ENCODE measurements at regions not wholly inside any gene's neighbourhood (a gene's known extent, or its start where the extent isn't known, plus 50 kb on each side); places are given as distances from the start of the nearest gene placed in this dataset.

- DNase-seq (ENCODE audit: low read depth): no peak
Measured at GRCh38 chr13:52975969-52976368, 52.6 kb upstream of the OLFM4 start.

DNA sequence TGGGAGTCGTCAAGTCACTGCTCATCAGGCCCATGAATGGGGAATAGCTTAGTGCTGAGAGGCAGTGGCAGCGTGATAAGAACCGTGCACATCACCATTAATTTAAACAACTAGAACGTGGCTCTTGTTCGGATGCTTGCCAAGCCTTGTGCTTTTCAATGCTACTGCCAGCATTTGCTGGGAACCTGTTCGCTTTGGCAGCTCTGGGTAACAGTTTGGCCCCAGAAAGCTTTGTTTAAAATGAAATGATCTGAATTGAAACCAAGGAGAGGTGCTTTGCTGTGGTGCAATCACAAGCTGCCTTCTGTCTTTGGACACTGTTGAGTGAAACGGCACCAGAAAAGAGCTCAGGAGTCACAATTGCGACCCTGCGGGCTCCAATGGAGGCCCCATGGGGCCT is 53.5 kb upstream of the OLFM4 start:
- no peak for DNase-seq (ENCODE audit: low read depth)

DNA sequence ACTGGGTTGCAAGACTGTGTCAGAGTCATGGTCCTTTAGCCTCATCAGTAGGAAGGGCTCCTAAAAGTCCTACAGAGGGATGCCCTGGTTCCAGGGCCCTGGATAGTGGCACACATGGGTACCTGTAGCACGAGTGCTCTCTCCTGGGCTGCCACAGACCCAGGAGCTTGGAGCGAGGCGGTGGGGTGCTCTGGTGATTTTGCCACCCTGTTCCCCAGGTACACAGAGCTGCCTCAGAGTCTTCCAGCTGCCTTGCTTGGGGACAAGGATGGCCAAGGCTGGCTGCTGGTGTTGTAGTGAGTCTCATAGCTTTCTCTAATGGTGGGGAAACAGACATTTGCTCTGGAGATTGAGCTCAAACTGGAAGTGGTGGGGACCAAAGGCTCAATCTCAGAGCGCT is 53.9 kb upstream of the OLFM4 start:
- DNase-seq (ENCODE audit: low read depth): no peak

DNA sequence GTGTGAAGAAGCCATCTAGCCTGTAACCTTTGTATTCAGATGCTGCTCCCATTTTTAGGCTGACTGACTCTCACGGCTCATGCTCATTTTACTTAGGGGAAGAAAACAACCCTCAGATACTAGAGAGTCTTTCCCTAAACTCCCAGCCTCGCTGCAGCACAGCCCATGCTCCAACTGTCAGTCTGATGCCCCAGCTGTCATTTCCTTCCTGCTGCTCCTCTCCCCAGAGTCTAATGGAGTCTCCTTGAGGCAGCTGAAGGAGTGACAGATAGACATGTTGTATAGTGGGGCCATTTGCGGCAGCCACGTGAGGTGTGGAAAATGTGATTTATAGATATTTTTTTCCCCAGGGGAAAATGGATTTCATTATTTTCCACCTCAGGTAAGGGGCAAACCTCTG is 59.2 kb upstream of the OLFM4 start:
- DNase-seq (ENCODE audit: low read depth): no peak

- peak; percentile 37 for DNase-seq (ENCODE audit: low read depth)
Measured at GRCh38 chr13:52968074-52968700, 60.4 kb upstream of the OLFM4 start.

- DNase-seq (ENCODE audit: low read depth): no peak
Measured at GRCh38 chr13:52961987-52962386, 66.6 kb upstream of the OLFM4 start.

- DNase-seq (ENCODE audit: low read depth): no peak
Measured at GRCh38 chr13:52961256-52961910, 67.2 kb upstream of the OLFM4 start.

GRCh38 chr13:52955472-52955874 is 73.1 kb upstream of the OLFM4 start:
- DNase-seq (ENCODE audit: low read depth): no peak

- DNase-seq (ENCODE audit: low read depth): no peak
Measured at GRCh38 chr13:52954838-52955237, 73.8 kb upstream of the OLFM4 start.

GRCh38 chr13:52950436-52950956 is 78.1 kb upstream of the OLFM4 start:
- no peak for DNase-seq (ENCODE audit: low read depth)

DNA sequence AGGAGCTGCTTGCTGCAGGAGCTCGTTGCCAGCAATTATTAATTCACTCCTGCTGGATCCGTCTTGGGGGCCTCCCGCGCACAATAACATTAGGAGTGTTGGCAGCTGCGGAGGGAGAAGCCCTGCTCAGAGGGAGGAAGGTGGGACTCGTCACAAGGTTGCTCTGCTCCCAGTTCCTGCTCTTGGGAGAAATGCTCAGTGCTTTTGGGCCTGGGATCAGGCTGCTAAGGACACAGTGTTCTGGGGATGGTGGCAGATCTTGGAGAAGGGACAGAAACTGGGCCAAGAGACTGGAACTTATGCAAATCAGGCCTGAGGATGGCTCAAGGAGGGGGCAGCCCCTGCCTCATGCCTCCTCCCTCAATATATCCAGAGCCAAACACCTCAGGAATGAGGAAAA is 78.9 kb upstream of the OLFM4 start:
- no peak for DNase-seq (ENCODE audit: low read depth)

DNA sequence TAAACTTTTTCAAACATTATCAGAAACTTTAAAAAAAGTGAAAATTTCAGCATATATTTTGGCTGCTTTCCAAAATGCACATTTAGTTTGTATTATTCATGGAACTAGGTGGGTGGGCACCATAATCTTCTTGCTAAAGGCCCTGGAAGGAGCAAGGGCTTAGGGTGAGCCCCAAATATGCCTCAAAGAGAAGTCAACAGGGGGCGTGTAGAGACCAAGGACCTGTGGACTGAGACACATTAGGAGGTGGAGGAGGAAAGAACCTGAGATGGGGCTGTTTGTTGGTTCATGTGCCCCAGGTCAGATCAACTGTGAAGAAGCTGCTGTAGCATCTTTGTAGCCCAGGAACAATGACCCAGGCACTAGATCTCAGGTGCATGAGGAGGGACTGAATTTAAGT is 79.6 kb upstream of the OLFM4 start:
- DNase-seq (ENCODE audit: low read depth): no peak

- DNase-seq (ENCODE audit: low read depth): no peak
Measured at GRCh38 chr13:52947921-52948373, 80.7 kb upstream of the OLFM4 start.

DNA sequence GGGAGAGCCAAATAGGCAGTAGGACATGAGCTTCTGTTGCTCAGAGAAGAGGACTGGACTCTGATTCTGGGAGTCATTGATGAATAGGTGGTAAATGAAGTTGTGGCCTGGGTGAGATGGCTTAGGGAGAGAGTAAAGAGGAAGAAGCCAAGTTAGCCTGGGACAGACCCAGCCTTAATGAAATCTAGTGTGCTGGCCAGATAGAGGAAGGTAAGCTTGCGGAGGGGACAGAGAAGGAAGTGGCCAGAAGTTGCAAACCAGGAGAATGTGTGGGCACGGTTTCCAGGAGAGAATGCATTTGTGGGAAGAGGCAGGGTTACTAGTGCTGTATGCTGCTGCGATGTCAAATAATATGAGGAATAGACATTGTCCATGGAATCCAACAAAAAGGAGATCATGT is 83.3 kb upstream of the OLFM4 start:
- no peak for DNase-seq (ENCODE audit: low read depth)

- DNase-seq (ENCODE audit: low read depth): no peak
Measured at GRCh38 chr13:52944697-52945096, 83.9 kb upstream of the OLFM4 start.

DNA sequence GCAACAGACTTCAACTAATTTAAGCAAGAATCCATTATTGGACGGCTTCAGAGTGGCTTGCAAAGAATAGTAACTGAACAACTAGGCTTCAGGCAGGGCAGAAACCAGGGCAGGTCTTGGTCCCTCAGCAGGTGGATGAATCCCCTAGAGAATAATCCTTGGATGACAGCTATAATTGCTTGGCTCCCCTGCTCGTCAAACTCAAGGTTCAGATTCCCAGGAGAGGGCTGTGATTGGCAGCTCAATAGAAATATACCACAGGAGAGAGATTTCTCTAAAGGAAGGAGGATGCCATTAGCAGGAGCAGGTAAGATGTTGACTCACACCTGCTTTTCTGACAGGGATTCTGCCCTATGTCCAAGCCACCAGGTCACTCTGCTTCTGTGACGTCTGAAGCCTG is 89.6 kb upstream of the PCDH8 start:
- DNase-seq (ENCODE audit: low read depth): no peak

DNA sequence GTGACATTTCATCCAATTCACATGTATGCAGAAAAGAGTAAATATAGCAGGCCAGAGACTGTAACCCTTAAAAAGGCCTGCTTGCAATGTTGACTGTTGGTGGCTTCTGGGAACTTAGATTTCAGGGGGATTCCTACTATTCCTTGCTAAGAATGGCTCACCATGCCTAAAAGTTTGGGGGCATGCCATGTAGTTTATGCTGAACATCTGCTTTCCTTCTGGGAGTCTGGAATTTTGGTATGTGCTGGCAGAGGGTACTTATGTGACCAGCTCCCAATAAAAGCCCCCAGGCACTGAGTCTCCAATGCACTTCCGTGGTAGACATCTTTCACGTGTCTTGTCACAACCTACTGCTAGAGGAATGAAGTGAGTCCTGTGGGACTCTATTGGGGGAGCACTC is 88.4 kb upstream of the PCDH8 start:
- no peak for DNase-seq (ENCODE audit: low read depth)

DNA sequence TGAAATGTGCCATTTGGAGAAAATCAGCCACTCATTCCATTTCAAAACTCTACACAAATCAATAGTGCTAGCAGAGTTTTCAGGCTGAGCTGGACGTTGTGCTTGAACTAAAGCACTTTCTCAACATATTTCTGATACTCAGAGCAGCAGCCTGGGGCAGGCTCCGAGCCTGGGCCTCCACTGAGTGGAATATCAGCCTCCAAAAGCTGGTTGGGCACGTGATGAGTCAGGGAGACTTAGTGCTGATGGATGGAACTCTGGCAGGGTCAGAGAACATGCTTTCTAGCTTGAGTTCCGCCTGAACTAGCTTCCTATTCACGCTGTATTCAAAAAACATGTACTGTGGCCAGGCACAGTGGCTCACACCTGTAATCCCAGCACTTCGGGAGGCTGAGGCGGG is 85.8 kb upstream of the PCDH8 start:
- no peak for DNase-seq (ENCODE audit: low read depth)

- no peak for DNase-seq (ENCODE audit: low read depth)
Measured at GRCh38 chr13:52933547-52934210, 85.2 kb upstream of the PCDH8 start.

GRCh38 chr13:52933099-52933498 is 84.7 kb upstream of the PCDH8 start:
- DNase-seq (ENCODE audit: low read depth): no peak

GRCh38 chr13:52932649-52933048 is 84.2 kb upstream of the PCDH8 start:
- no peak for DNase-seq (ENCODE audit: low read depth)

DNA sequence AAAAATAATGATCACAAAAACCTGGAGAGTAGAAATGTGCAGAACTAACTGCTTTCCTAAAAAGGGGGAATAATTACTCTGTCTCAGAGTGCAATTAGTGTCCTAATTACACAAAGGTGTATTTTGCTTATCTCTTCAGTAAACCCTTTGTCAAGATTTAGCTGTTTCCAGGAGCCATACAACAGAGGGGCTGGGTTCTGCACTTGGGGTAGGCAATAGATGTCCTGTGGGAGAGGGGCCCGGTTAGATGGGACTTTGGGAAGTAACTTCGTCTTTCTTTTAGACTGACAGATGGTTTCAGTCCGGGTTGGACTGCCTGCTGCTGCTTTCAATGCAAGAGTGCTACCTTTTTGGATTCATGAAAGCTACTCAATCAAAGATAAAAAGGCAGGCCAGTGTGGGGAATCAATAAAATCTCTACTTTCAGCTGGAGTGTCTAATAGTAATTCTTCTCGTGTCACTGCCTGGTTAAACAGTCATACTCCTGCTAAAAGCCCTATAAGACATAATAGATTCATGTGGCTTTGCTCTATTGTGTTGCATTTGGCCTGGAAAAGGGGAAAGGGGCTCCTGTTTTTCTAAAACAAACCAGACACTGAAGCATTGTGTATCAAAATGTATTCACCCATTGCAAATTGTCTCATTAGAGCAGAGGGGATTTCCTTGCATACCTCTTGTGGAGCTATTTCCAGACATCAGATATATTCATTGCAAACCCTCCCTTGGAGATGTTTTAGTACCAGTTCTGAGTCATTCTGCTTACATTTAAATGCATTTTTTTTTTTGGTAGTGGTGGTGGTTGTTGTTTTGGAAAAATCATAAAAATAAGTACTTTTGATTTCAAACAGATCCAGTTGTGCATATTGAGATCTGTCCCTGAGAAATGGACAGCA is 83.3 kb upstream of the PCDH8 start:
- no peak for DNase-seq (ENCODE audit: low read depth)
